Cardiac muscle cell (in vitro differentiated cells and primary cell): ENCODE measurements at regions not wholly inside any gene's neighbourhood (a gene's known extent, or its start where the extent isn't known, plus 50 kb on each side); places are given as distances from the start of the nearest gene placed in this dataset.
A peak's percentile ranks its signal among the peaks of the same experiment; 100 is the strongest.
"Not testable (repeated sequence)": the region's sequence is repeated elsewhere in the genome, so short reads cannot be mapped to it uniquely, and the experiment has no call there.

Source experiments
- DNase-seq, 2 donors: peaks; one replicate each; pipeline versions ENCODE4 v3.0.0 to v3.0.0-alpha.2; 2010 to 2017; ENCODE audit warnings: low read depth in 1 of 2, low spot score in 1 of 2
- H3K27ac ChIP-seq: fragments of 200-600 bp; sonication (generic); 2 replicates; pipeline ENCODE4 v1.5.1; 2016
- H3K27me3 ChIP-seq: fragments of 200-600 bp; sonication (generic); 2 replicates; pipeline ENCODE4 v1.6.0; 2016; ENCODE audit warnings: control low read depth
- H3K36me3 ChIP-seq: fragments of 200-600 bp; sonication (generic); 2 replicates; pipeline ENCODE4 v1.5.1; 2016; ENCODE audit warnings: control low read depth
- H3K4me1 ChIP-seq: fragments of 200-600 bp; sonication (generic); 2 replicates; pipeline ENCODE4 v1.8.1; 2017; ENCODE audit warnings: low read depth, mild to moderate bottlenecking, mixed run types
- H3K4me3 ChIP-seq: fragments of 200-600 bp; sonication (generic); 2 replicates; pipeline ENCODE4 v1.5.1; 2016; ENCODE audit warnings: mild to moderate bottlenecking
- H3K9me3 ChIP-seq: fragments of 200-600 bp; sonication (generic); 2 replicates; pipeline ENCODE4 v1.5.1; 2017; ENCODE audit warnings: low read depth, mild to moderate bottlenecking, control low read depth
- CTCF ChIP-seq: IDR thresholded peaks from 2 replicates; pipeline ENCODE4 v1.5.1; 2012; ENCODE audit warnings: low read depth, mild to moderate bottlenecking, low read length

- TF ChIP-seq CTCF = no peak
- H3K27me3 ChIP-seq = no peaks in the 10 kb centered on the region
- DNase-seq = peak in 1 of 2 donors; percentile 53
- H3K9me3 ChIP-seq = no peaks in the 10 kb centered on the region
- no peaks in the 10 kb centered on the region for H3K4me1 ChIP-seq
- H3K36me3 ChIP-seq = no peaks in the 10 kb centered on the region
- no peak overlapping the region for H3K27ac ChIP-seq
- H3K4me3 ChIP-seq = no peak overlapping the region
Measured at GRCh38 chrX:45428831-45429230, 228.2 kb upstream of the DIPK2B start.

GRCh38 chrX:45424326-45424725 is 223.7 kb upstream of the DIPK2B start:
- no peak for TF ChIP-seq CTCF
- Histone ChIP-seq H3K4me3 (no peak overlapping the region), H3K27ac (no peak overlapping the region), H3K27me3 (no peaks in the 10 kb centered on the region), H3K9me3 (no peaks in the 10 kb centered on the region), H3K36me3 (no peaks in the 10 kb centered on the region), H3K4me1 (no peaks in the 10 kb centered on the region)
- DNase-seq = no peak

GRCh38 chrX:45422216-45422925 is 221.7 kb upstream of the DIPK2B start:
- no peaks in the 10 kb centered on the region for H3K27me3 ChIP-seq
- no peak overlapping the region for H3K27ac ChIP-seq
- TF ChIP-seq CTCF = no peak
- H3K4me1 ChIP-seq = no peaks in the 10 kb centered on the region
- H3K9me3 ChIP-seq = no peaks in the 10 kb centered on the region
- no peak overlapping the region for H3K4me3 ChIP-seq
- DNase-seq = no peak
- H3K36me3 ChIP-seq = no peaks in the 10 kb centered on the region

- Histone ChIP-seq H3K36me3 (no peaks in the 10 kb centered on the region), H3K27me3 (no peaks in the 10 kb centered on the region), H3K27ac (no peak overlapping the region), H3K9me3 (no peaks in the 10 kb centered on the region), H3K4me3 (no peak overlapping the region), H3K4me1 (no peaks in the 10 kb centered on the region)
- no peak for TF ChIP-seq CTCF
- DNase-seq = no peak
Measured at GRCh38 chrX:45421806-45422205, 221.1 kb upstream of the DIPK2B start.

GRCh38 chrX:45404206-45404605 is 203.5 kb upstream of the DIPK2B start:
- Histone ChIP-seq H3K4me3 (no peak overlapping the region), H3K9me3 (no peaks in the 10 kb centered on the region), H3K36me3 (no peaks in the 10 kb centered on the region), H3K27me3 (no peaks in the 10 kb centered on the region), H3K27ac (no peak overlapping the region), H3K4me1 (no peaks in the 10 kb centered on the region)
- no peak for TF ChIP-seq CTCF
- no peak for DNase-seq

GRCh38 chrX:45401923-45402322 is 201.2 kb upstream of the DIPK2B start:
- no peak for TF ChIP-seq CTCF
- DNase-seq = no peak
- no peaks in the 10 kb centered on the region for H3K9me3 ChIP-seq
- no peaks in the 10 kb centered on the region for H3K36me3 ChIP-seq
- no peaks in the 10 kb centered on the region for H3K4me1 ChIP-seq
- H3K27ac ChIP-seq = no peak overlapping the region
- H3K27me3 ChIP-seq = no peaks in the 10 kb centered on the region
- H3K4me3 ChIP-seq = no peak overlapping the region

- not testable (repeated sequence) for DNase-seq, H3K4me3 ChIP-seq, H3K36me3 ChIP-seq, H3K9me3 ChIP-seq, H3K4me1 ChIP-seq, H3K27ac ChIP-seq, H3K27me3 ChIP-seq
Measured at GRCh38 chrX:45400951-45401725, 200.5 kb upstream of the DIPK2B start.
